ENCODE measurements at regions not wholly inside any gene's neighbourhood (a gene's known extent, or its start where the extent isn't known, plus 50 kb on each side); places are given as distances from the start of the nearest gene placed in this dataset.
"Not testable (repeated sequence)": the region's sequence is repeated elsewhere in the genome, so short reads cannot be mapped to it uniquely, and the experiment has no call there.

DNA sequence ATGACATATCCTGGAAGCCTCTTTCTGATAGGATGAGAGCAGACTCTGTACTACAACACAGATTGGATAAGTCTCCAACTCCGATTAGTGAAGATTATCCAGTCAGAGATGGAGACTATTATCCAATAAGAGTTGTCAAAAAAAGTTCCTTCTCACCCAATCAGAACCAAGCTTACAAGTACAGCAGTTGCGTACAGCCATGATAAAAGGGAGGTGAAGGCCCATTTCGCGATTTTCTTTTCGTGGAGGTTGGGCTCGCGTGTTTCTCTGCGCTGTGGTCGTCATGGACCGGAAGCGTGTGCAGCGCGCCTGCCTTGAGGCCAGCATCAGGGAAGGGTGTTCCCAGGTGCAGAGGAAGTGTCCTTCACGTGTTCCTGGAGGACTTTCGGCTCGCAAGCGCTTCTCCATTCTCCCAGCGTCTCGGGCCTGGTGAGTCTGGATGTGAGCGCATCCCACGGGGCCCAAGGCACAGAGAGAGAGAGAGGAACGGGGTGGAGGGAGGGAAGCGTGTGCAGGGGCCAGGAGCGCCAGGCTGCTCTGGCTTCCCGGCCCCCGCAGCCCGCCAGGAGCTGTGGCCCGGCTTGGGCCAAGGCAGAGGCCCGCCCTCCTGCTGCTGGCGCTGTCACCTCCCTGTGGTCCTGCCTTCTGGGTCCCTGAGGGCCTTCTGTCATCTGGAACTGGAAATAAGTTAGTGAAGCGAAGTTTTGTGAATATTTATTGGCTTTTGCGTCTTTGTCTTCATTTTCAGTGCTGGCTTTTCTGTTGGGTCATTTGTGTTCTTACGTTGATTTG lies 53.9 kb downstream of the CDRT15L2 start:
- H3K27ac ChIP-seq; DNase-seq; intact Hi-C loops (cut with DNase I); H3K4me1 ChIP-seq; ATAC-seq; FAIRE-seq; H3K36me3 ChIP-seq; H3K4me3 ChIP-seq; H3K27me3 ChIP-seq; H3K9me3 ChIP-seq: not testable (repeated sequence)
- WGBS, 2 donors: 80 to 84% methylated on average over 28 to 33 of the region's 33 CpGs

DNA sequence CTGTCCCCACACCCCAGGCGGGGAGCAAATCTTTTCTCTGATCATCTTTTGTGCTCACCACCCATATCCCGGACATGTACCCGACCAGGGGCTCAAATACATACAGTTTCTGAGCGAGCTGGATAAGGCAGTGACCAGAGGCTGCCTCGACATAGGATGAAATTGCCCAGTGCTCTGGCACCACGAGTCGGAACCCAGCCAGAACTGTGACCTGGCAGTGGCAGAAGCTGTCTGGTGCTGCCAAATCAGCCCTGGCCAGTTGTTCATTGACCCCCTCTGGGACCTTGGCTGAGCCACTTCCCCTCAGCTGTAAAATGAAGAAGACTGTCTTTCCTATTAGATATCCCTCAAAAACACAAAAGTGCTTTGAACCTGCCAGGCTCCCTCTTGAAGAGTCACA lies 60.6 kb downstream of the CDRT15L2 start:
- ATAC-seq; intact Hi-C loops (cut with DNase I): not testable (repeated sequence)
- 55 to 60% methylated on average over 6 to 7 of the region's 7 CpGs for WGBS, 2 donors

DNA sequence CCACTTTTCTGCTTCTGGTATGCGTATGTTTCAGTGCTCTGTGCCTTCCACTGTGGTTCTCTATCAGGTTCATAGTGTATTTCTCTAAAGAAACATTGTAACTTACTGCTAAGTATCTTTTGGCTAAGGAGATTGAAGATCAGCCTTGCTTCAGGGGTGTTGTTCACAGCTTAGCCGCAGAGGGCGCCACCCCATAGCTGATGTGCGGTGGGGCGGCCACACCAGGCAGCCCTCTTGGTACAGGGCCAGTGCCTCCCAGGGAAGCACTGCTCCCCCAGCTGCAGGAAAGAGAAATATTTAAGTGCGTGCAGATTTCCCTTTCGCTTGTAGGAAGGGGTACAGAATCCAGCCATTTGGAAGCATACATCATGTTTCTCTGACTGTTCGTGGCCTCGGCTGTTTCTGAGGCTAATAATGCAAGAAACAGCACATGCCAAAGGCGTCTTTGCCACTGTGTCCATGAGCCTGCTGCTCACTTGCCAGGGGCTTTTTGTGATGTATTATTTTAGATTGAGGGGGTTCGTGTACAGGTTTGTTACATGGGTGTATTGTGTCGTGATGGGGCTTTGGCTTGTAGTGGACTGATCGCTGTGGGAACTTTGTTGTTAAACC lies 67.2 kb downstream of the CDRT15L2 start:
- DNase-seq; H3K4me1 ChIP-seq; H3K27me3 ChIP-seq; H3K27ac ChIP-seq; intact Hi-C loops (cut with DNase I); FAIRE-seq; H3K9me3 ChIP-seq; H3K36me3 ChIP-seq; H3K4me3 ChIP-seq: not testable (repeated sequence)
- peak in 3 of 4 donors; percentile 84 to 98 (median 87) for ATAC-seq
- WGBS, 2 donors: 24 to 27% methylated on average over 11 to 13 of the region's 13 CpGs

More for the DNA sequence above, 60.6 kb downstream of the CDRT15L2 start:
- not testable (repeated sequence) for H3K36me3 ChIP-seq, H3K27me3 ChIP-seq, DNase-seq, H3K4me1 ChIP-seq, H3K4me3 ChIP-seq, H3K9me3 ChIP-seq, FAIRE-seq, H3K27ac ChIP-seq

DNA sequence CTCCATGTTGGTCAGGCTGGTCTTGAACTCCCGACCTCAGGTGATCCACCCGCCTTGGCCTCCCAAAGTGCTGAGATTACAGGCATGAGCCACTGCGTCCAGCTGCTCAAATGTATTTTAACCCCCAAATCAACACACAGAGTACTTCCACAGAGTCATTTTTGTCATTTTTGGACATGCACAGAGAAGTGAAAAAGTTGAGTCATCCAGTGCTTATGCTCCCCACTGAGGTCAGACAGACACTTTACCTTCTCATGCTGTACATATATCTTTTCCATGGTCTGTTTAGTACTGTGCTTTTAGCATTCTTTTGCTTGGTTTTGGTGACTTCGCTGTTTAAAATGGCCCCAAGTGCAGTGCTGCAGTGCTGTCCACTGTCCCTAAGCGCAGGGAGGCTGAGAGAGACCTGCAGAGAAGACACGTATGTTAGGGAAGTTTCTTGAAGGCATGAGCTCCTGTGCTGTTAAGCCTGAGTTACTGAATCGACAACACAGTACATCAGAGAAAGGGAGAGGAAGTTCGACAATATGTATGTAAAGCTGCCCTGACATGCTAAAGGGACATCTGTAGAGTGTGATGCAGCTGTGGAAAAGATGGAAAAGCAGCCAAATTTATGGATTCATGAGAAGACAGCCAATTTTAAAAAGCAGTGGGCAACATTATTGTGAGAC lies 69.7 kb downstream of the CDRT15L2 start:
- WGBS, 2 donors: 48 to 62% methylated on average over 8 of the region's 8 CpGs
- H3K27ac ChIP-seq; H3K9me3 ChIP-seq; H3K4me1 ChIP-seq; H3K27me3 ChIP-seq; FAIRE-seq; DNase-seq; intact Hi-C loops (cut with DNase I); ATAC-seq; H3K36me3 ChIP-seq; H3K4me3 ChIP-seq: not testable (repeated sequence)

GRCh38 chr17:20651022-20651421 lies 71.5 kb downstream of the CDRT15L2 start:
- H3K4me3 ChIP-seq; intact Hi-C loops (cut with DNase I); H3K9me3 ChIP-seq; H3K27me3 ChIP-seq; ATAC-seq; FAIRE-seq; H3K4me1 ChIP-seq; DNase-seq; H3K36me3 ChIP-seq; H3K27ac ChIP-seq: not testable (repeated sequence)
- 72 to 73% methylated on average over 8 of the region's 8 CpGs for WGBS, 2 donors

- 7 to 48% methylated on average over 2 of the region's 2 CpGs for WGBS, 2 donors
- intact Hi-C loops (cut with DNase I); DNase-seq; ATAC-seq; FAIRE-seq; H3K27me3 ChIP-seq; H3K27ac ChIP-seq; H3K4me1 ChIP-seq; H3K9me3 ChIP-seq; H3K36me3 ChIP-seq; H3K4me3 ChIP-seq: not testable (repeated sequence)
Measured at GRCh38 chr17:20651736-20652135, 72.2 kb downstream of the CDRT15L2 start.

- ATAC-seq; intact Hi-C loops (cut with DNase I); FAIRE-seq; H3K27me3 ChIP-seq; H3K9me3 ChIP-seq; H3K36me3 ChIP-seq; DNase-seq; H3K27ac ChIP-seq; H3K4me1 ChIP-seq; H3K4me3 ChIP-seq: not testable (repeated sequence)
- 56 to 58% methylated on average over 2 to 5 of the region's 5 CpGs for WGBS, 2 donors
Measured at GRCh38 chr17:20653391-20653790, 73.9 kb downstream of the CDRT15L2 start.

DNA sequence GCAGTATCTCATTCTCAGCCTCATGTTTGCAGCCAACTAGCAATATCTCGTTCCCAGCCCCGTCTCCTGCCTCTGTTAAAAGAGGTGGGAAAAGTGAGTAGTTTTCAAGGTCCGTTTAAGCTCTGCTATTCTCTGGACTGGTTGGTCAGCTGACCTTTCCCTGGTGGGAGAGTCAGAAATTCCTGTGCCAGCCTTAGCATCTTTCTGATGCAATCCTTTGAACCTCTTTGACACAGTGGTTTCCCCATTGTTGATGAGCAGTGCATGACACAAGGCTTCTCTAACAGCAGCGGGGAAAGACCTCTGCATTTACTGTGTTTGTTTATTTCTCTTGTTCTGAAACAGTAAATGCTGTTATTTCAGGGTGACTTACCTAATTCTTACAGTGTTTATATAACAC lies 74.6 kb downstream of the CDRT15L2 start:
- H3K9me3 ChIP-seq; intact Hi-C loops (cut with DNase I); H3K4me1 ChIP-seq; H3K27me3 ChIP-seq; H3K36me3 ChIP-seq; FAIRE-seq; ATAC-seq; H3K4me3 ChIP-seq; H3K27ac ChIP-seq; DNase-seq: not testable (repeated sequence)
- WGBS, 2 donors: 15 to 25% methylated on average over 3 to 4 of the region's 4 CpGs

GRCh38 chr17:20654575-20654974 lies 75.1 kb downstream of the CDRT15L2 start:
- H3K36me3 ChIP-seq; H3K4me1 ChIP-seq; DNase-seq; H3K27me3 ChIP-seq; intact Hi-C loops (cut with DNase I); ATAC-seq; H3K27ac ChIP-seq; H3K9me3 ChIP-seq; H3K4me3 ChIP-seq; FAIRE-seq: not testable (repeated sequence)
- 49 to 75% methylated on average over 7 to 9 of the region's 12 CpGs for WGBS, 2 donors

DNA sequence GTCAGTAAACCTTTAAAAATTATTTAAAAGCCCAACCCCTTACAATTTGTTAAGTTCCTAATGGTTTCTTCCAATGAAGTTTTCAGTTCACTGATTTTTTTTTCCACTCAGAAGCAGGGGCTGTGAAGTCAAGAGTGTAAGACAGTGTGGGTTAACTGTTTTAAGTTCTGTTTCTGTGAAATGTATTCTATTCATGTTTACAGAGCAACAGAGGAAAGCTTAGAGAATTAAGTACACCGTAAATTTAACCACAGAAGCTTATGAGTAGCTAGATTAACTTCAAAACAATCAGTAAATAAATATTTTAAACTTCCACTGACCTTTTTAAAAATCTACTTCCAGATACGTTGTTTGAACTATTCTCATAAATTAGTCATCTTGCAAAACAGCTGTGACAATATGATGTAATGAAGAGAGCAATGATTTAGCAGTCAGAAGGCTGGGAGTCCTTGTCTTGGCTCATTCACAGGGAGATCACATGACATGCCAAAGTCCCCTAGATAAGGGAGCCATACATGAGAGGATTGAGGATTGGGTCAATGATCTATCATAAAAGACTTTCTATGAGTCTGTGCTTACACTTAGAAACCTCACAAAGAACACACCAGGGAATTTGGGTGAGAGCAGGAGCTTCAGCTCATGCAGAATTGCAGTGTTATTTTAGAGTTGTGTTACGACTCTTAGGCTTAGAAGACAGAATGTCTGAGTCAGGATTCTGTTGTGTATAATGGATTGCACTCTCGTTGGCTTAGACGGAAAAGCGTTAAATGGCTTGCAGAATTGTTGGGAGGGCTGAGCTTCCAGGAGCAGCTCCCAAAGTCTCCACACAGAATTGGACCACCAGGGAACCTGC lies 85.8 kb downstream of the CDRT15L2 start:
- H3K27me3 ChIP-seq; H3K4me3 ChIP-seq; intact Hi-C loops (cut with DNase I); H3K27ac ChIP-seq; H3K9me3 ChIP-seq; DNase-seq; H3K36me3 ChIP-seq; H3K4me1 ChIP-seq: not testable (repeated sequence)
- ATAC-seq: peak; percentile 86 to 95 (median 90)
- 20 to 48% methylated on average over 3 to 5 of the region's 6 CpGs for WGBS, 2 donors
- peak; percentile 96 for FAIRE-seq

DNA sequence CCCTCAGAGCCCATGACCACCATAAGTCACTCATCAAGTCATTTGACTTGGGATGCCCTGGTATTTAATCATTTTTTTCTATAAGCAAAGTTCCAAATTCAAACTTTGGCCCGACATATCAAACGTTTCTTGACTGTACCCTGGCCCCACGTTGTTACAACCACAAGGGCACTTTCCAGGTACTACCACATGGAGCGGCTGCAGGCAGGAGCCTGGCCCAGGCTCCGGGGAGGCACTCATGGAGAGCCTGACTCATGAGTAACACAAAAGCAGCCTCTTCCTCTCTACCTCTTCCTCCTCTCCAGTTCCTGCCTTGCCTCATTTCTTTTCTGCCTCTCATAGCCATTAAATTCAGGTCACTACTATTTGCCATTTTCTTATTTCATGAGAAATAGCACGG lies 87.2 kb downstream of the CDRT15L2 start:
- H3K9me3 ChIP-seq; H3K4me1 ChIP-seq; intact Hi-C loops (cut with DNase I); H3K36me3 ChIP-seq; H3K27ac ChIP-seq; H3K27me3 ChIP-seq; FAIRE-seq; DNase-seq; H3K4me3 ChIP-seq: not testable (repeated sequence)
- 64 to 79% methylated on average over 6 of the region's 6 CpGs for WGBS, 2 donors
- ATAC-seq: peak in 2 of 4 donors; percentile 63 to 68

All from pancreas (tissue), 10 donors.